ENCODE measurements at regions not wholly inside any gene's neighbourhood (a gene's known extent, or its start where the extent isn't known, plus 50 kb on each side); places are given as distances from the start of the nearest gene placed in this dataset.

GRCh38 chr3:104606812-104607211 lies 759.9 kb upstream of the ALCAM start:
- no peak for DNase-seq

- no peak for DNase-seq
These were observed 755.7 kb upstream of the ALCAM start for GRCh38 chr3:104610730-104611652.

- no peak for DNase-seq
These were observed 754.5 kb upstream of the ALCAM start for GRCh38 chr3:104612218-104612617.

GRCh38 chr3:104614564-104614963 lies 752.1 kb upstream of the ALCAM start:
- DNase-seq = no peak

- no peak for DNase-seq
These were observed 738.4 kb upstream of the ALCAM start for GRCh38 chr3:104628185-104628789.

- no peak for DNase-seq
These were observed 737.7 kb upstream of the ALCAM start for GRCh38 chr3:104629038-104629437.

- DNase-seq = no peak
These were observed 735.5 kb upstream of the ALCAM start for GRCh38 chr3:104631254-104631653.

- DNase-seq = no peak
These were observed 734.2 kb upstream of the ALCAM start for GRCh38 chr3:104632521-104632920.

- DNase-seq = no peak
These were observed 733.8 kb upstream of the ALCAM start for GRCh38 chr3:104632947-104633346.

GRCh38 chr3:104635872-104636580 lies 730.7 kb upstream of the ALCAM start:
- no peak for DNase-seq

GRCh38 chr3:104642827-104643226 lies 723.9 kb upstream of the ALCAM start:
- DNase-seq = no peak

GRCh38 chr3:104646196-104646595 lies 720.5 kb upstream of the ALCAM start:
- no peak for DNase-seq

- DNase-seq = no peak
These were observed 717.9 kb upstream of the ALCAM start for GRCh38 chr3:104648823-104649222.

GRCh38 chr3:104669083-104669482 lies 697.6 kb upstream of the ALCAM start:
- DNase-seq = no peak

GRCh38 chr3:104672331-104672730 lies 694.4 kb upstream of the ALCAM start:
- no peak for DNase-seq

GRCh38 chr3:104673981-104674380 lies 692.7 kb upstream of the ALCAM start:
- DNase-seq = no peak

GRCh38 chr3:104676241-104676640 lies 690.5 kb upstream of the ALCAM start:
- no peak for DNase-seq

GRCh38 chr3:104677932-104678331 lies 688.8 kb upstream of the ALCAM start:
- DNase-seq = no peak

GRCh38 chr3:104685492-104685891 lies 681.2 kb upstream of the ALCAM start:
- DNase-seq = no peak

GRCh38 chr3:104687362-104687761 lies 679.3 kb upstream of the ALCAM start:
- no peak for DNase-seq

GRCh38 chr3:104696470-104696869 lies 670.2 kb upstream of the ALCAM start:
- DNase-seq = no peak

GRCh38 chr3:104711406-104711805 lies 655.3 kb upstream of the ALCAM start:
- no peak for DNase-seq

GRCh38 chr3:104715972-104716371 lies 650.7 kb upstream of the ALCAM start:
- DNase-seq = no peak

GRCh38 chr3:104717828-104718196 lies 648.9 kb upstream of the ALCAM start:
- DNase-seq = no peak
